ENCODE measurements at regions not wholly inside any gene's neighbourhood (a gene's known extent, or its start where the extent isn't known, plus 50 kb on each side); places are given as distances from the start of the nearest gene placed in this dataset.
"Not testable (repeated sequence)": the region's sequence is repeated elsewhere in the genome, so short reads cannot be mapped to it uniquely, and the experiment has no call there.

- H3K4me2 ChIP-seq (ENCODE audit: insufficient read depth, low read length) = no peak overlapping the region
- no peak overlapping the region for H3K9ac ChIP-seq (replicated peaks; ENCODE audit: extremely low read depth, insufficient read depth, low read length)
- dilution Hi-C loops (cut with MboI; ENCODE audit: extremely low pct_ligation_motif_present, low sequenced_read_pairs) (no loop called here), intact Hi-C loops (cut with micrococcal nuclease) (no loop called here)
- ChIA-PET POLR2A (no interaction called here), CTCF (no interaction called here)
- BruUV-seq (replicated peaks) = no TSS peak
- no peak overlapping the region for H2AFZ ChIP-seq (ENCODE audit: low read depth, low read length)
- H3K9me3 ChIP-seq (replicated peaks; ENCODE audit: control insufficient read depth, insufficient read depth, low read length) = no peaks in the 10 kb centered on the region
- TF ChIP-seq, protein P1, sequence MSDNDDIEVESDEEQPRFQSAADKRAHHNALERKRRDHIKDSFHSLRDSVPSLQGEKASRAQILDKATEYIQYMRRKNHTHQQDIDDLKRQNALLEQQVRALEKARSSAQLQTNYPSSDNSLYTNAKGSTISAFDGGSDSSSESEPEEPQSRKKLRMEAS (IDR thresholded peaks at IDR 0.05; ENCODE audit: insufficient read depth, insufficient read length) = no peak
- TF ChIP-seq EZH2 (IDR thresholded peaks at IDR 0.05; ENCODE audit: borderline replicate concordance, low read depth, low read length, severe bottlenecking) (no peak), POLR2AphosphoS5 (IDR thresholded peaks at IDR 0.05; ENCODE audit: insufficient read depth, low read depth, low read length) (no peak), FOS (IDR thresholded peaks at IDR 0.05; ENCODE audit: borderline replicate concordance, insufficient read depth, low read length) (no peak), GATA2 (IDR thresholded peaks at IDR 0.05; ENCODE audit: insufficient read depth, insufficient read length, low read depth, low read length) (no peak), JUN (IDR thresholded peaks at IDR 0.05; ENCODE audit: borderline replicate concordance, insufficient read depth, insufficient read length, low read depth) (no peak), MYC (IDR thresholded peaks at IDR 0.05; ENCODE audit: low read depth, low read length) (no peak), POLR2A (IDR thresholded peaks at IDR 0.05; ENCODE audit: low read depth, low read length) (no peak)
- TF ChIP-seq, protein P2, sequence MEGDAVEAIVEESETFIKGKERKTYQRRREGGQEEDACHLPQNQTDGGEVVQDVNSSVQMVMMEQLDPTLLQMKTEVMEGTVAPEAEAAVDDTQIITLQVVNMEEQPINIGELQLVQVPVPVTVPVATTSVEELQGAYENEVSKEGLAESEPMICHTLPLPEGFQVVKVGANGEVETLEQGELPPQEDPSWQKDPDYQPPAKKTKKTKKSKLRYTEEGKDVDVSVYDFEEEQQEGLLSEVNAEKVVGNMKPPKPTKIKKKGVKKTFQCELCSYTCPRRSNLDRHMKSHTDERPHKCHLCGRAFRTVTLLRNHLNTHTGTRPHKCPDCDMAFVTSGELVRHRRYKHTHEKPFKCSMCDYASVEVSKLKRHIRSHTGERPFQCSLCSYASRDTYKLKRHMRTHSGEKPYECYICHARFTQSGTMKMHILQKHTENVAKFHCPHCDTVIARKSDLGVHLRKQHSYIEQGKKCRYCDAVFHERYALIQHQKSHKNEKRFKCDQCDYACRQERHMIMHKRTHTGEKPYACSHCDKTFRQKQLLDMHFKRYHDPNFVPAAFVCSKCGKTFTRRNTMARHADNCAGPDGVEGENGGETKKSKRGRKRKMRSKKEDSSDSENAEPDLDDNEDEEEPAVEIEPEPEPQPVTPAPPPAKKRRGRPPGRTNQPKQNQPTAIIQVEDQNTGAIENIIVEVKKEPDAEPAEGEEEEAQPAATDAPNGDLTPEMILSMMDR (IDR thresholded peaks at IDR 0.05; ENCODE audit: extremely low read depth in 1 of 2, insufficient read depth in 1 of 2, low read depth in 1 of 2, low read length in 2 of 2) = no peak
- no peak for FAIRE-seq
- no peaks in the 10 kb centered on the region for H3K4me1 ChIP-seq (ENCODE audit: control insufficient read depth, extremely low read depth, insufficient read depth, low read length)
- no peaks in the 10 kb centered on the region for H3K36me3 ChIP-seq (ENCODE audit: control insufficient read depth in 2 of 2, extremely low read depth in 1 of 2, insufficient read depth in 2 of 2, low read length in 2 of 2)
- DNase-seq (ENCODE audit: low read depth, low spot score) = no peak
- H3K4me3 ChIP-seq (replicated peaks in 1 of 3; ENCODE audit: insufficient read depth in 1 of 3, low read depth in 1 of 3, low read length in 3 of 3) = no peak overlapping the region
- H3K9me1 ChIP-seq (replicated peaks; ENCODE audit: control insufficient read depth, extremely low read depth, insufficient read depth, low read length) = no peaks in the 10 kb centered on the region
- H3K27ac ChIP-seq (ENCODE audit: insufficient read depth, low read depth, low read length) = no peak overlapping the region
- no peaks in the 10 kb centered on the region for H3K79me2 ChIP-seq (ENCODE audit: control insufficient read depth, insufficient read depth, low read length)
- no peaks in the 10 kb centered on the region for H4K20me1 ChIP-seq (replicated peaks; ENCODE audit: control insufficient read depth, extremely low read depth, insufficient read depth, low read length)
- H3K27me3 ChIP-seq (ENCODE audit: control insufficient read depth in 2 of 2, insufficient read depth in 2 of 2, low read length in 2 of 2) = no peaks in the 10 kb centered on the region
Measured at GRCh38 chr5:92206681-92207080, 823.6 kb upstream of the ARRDC3 start.

DNA sequence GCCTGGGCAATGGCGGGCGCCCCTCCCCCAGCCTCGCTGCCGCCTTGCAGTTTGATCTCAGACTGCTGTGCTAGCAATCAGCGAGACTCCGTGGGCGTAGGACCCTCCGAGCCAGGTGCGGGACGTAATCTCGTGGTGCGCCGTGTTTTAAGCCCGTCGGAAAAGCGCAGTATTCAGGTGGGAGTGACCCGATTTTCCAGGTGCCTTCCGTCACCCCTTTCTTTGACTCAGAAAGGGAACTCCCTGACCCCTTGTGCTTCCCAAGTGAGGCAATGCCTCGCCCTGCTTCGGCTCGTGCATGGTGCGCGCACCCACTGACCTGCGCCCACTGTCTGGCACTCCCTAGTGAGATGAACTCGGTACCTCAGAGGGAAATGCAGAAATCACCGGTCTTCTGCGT lies 815.9 kb upstream of the ARRDC3 start:
- H3K79me2 ChIP-seq (ENCODE audit: control insufficient read depth, insufficient read depth, low read length); H3K4me1 ChIP-seq (ENCODE audit: control insufficient read depth, extremely low read depth, insufficient read depth, low read length); H3K27ac ChIP-seq (ENCODE audit: insufficient read depth, low read depth, low read length); BruUV-seq (replicated peaks); H3K4me3 ChIP-seq (replicated peaks in 1 of 3; ENCODE audit: insufficient read depth in 1 of 3, low read depth in 1 of 3, low read length in 3 of 3); H3K36me3 ChIP-seq (ENCODE audit: control insufficient read depth in 2 of 2, extremely low read depth in 1 of 2, insufficient read depth in 2 of 2, low read length in 2 of 2); POLR2A ChIA-PET; FAIRE-seq; CTCF ChIA-PET; DNase-seq (ENCODE audit: low read depth, low spot score); H2AFZ ChIP-seq (ENCODE audit: low read depth, low read length); H3K9me3 ChIP-seq (replicated peaks; ENCODE audit: control insufficient read depth, insufficient read depth, low read length); H3K9ac ChIP-seq (replicated peaks; ENCODE audit: extremely low read depth, insufficient read depth, low read length); H3K27me3 ChIP-seq (ENCODE audit: control insufficient read depth in 2 of 2, insufficient read depth in 2 of 2, low read length in 2 of 2); intact Hi-C loops (cut with micrococcal nuclease); H3K4me2 ChIP-seq (ENCODE audit: insufficient read depth, low read length); H3K9me1 ChIP-seq (replicated peaks; ENCODE audit: control insufficient read depth, extremely low read depth, insufficient read depth, low read length); dilution Hi-C loops (cut with MboI; ENCODE audit: extremely low pct_ligation_motif_present, low sequenced_read_pairs); H4K20me1 ChIP-seq (replicated peaks; ENCODE audit: control insufficient read depth, extremely low read depth, insufficient read depth, low read length): not testable (repeated sequence)

All from endothelial cell of umbilical vein (primary cell).